Left ventricle myocardium inferior (tissue), 1 donor: ENCODE measurements at regions not wholly inside any gene's neighbourhood (a gene's known extent, or its start where the extent isn't known, plus 50 kb on each side); places are given as distances from the start of the nearest gene placed in this dataset.

Experiments used
- DNase-seq: peaks from one replicate; pipeline ENCODE4 v3.0.0-alpha.2; 2020
- H3K27ac ChIP-seq: fragments of 200-600 bp; replicated peaks from 2 replicates; pipeline ENCODE4 v1.8.0; 2021
- H3K27me3 ChIP-seq: fragments of 200-600 bp; 2 replicates; pipeline ENCODE4 v1.8.0; 2021; ENCODE audit warnings: low read depth
- H3K36me3 ChIP-seq: fragments of 200-600 bp; 2 replicates; pipeline ENCODE4 v1.8.0; 2021
- H3K4me1 ChIP-seq: fragments of 200-600 bp; 2 replicates; pipeline ENCODE4 v1.8.0; 2021
- H3K4me3 ChIP-seq: fragments of 200-600 bp; 2 replicates; pipeline ENCODE4 v1.8.0; 2021; ENCODE audit warnings: mild to moderate bottlenecking, moderate library complexity
- H3K9me3 ChIP-seq: fragments of 200-600 bp; replicated peaks from 2 replicates; pipeline ENCODE4 v1.8.0; 2021
- intact Hi-C: fragments of 100-400 bp; cut with micrococcal nuclease; formaldehyde crosslinking; loops from one replicate; pipeline ENCODE4 v1.11.0; 2022
- TF ChIP-seq, protein P1 (sequence below): fragments of 200-600 bp; IDR thresholded peaks from 2 replicates; pipeline ENCODE4 v1.8.0; 2021; ENCODE audit warnings: antibody characterized with exemption, mild to moderate bottlenecking, borderline replicate concordance
- donor health status: DM: no; HTN: yes; CAD: no; lungs with severe emphysema.

DNA sequence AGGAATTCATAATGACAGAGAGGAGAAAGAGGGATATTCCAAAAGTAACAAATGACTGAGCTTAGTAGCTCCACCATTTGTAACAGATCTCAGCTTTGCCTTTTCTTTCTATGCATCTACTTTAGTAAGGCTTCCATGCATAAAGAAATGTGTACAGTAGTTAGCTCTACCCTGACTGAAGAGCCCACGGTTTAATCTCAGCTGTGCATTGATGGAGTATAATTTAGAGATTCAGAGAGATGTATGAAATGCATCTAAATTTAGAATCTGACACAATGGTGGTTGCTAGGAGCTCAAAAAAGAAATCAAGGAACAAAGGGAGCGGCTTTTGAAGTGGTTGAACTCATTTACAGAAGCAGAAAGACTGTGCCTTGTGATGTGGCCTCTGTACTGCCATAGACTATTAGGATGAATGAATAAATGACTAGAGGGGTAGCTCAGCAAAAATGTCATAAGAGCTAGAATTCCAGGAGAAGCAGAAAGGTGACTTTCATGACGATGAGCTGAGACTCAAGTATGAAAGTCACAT is 838.6 kb downstream of the RPS29 start:
- no peaks in the 10 kb centered on the region for H3K9me3 ChIP-seq
- H3K27ac ChIP-seq, result peak overlapping the region; percentile 50
- H3K27me3 ChIP-seq, result no peaks in the 10 kb centered on the region
- intact Hi-C loops, result no loop called here
- H3K4me1 ChIP-seq, result peaks cover 23% of the 10 kb centered on the region
- H3K4me3 ChIP-seq, result no peak overlapping the region
- TF ChIP-seq, protein P1, sequence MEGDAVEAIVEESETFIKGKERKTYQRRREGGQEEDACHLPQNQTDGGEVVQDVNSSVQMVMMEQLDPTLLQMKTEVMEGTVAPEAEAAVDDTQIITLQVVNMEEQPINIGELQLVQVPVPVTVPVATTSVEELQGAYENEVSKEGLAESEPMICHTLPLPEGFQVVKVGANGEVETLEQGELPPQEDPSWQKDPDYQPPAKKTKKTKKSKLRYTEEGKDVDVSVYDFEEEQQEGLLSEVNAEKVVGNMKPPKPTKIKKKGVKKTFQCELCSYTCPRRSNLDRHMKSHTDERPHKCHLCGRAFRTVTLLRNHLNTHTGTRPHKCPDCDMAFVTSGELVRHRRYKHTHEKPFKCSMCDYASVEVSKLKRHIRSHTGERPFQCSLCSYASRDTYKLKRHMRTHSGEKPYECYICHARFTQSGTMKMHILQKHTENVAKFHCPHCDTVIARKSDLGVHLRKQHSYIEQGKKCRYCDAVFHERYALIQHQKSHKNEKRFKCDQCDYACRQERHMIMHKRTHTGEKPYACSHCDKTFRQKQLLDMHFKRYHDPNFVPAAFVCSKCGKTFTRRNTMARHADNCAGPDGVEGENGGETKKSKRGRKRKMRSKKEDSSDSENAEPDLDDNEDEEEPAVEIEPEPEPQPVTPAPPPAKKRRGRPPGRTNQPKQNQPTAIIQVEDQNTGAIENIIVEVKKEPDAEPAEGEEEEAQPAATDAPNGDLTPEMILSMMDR, result no peak
- H3K36me3 ChIP-seq, result no peaks in the 10 kb centered on the region
- no peak for DNase-seq

DNA sequence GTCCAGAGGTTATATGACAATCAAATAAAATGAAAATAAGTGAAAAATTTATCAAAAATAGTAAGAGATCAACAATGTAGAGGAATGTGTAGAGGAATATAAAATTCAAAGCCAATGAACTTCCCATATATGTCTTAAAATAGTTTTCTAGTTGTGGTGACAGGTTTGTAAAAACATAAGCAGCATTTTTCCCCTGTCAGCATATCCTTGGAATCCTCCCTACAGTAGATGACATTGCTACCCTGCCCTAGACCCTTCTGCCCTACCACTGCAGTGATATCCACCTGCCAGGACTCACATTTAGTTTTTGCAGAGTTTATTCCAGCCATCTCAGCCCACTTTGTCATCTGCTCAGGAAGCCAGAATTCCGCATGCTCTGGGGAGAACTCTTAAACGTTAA is 842.0 kb downstream of the RPS29 start:
- no peak for DNase-seq
- H3K4me1 ChIP-seq, result peaks cover 16% of the 10 kb centered on the region
- no peaks in the 10 kb centered on the region for H3K9me3 ChIP-seq
- intact Hi-C loops, result no loop called here
- TF ChIP-seq, protein P1, result no peak
- no peaks in the 10 kb centered on the region for H3K36me3 ChIP-seq
- no peak overlapping the region for H3K27ac ChIP-seq
- no peaks in the 10 kb centered on the region for H3K27me3 ChIP-seq
- no peak overlapping the region for H3K4me3 ChIP-seq

DNA sequence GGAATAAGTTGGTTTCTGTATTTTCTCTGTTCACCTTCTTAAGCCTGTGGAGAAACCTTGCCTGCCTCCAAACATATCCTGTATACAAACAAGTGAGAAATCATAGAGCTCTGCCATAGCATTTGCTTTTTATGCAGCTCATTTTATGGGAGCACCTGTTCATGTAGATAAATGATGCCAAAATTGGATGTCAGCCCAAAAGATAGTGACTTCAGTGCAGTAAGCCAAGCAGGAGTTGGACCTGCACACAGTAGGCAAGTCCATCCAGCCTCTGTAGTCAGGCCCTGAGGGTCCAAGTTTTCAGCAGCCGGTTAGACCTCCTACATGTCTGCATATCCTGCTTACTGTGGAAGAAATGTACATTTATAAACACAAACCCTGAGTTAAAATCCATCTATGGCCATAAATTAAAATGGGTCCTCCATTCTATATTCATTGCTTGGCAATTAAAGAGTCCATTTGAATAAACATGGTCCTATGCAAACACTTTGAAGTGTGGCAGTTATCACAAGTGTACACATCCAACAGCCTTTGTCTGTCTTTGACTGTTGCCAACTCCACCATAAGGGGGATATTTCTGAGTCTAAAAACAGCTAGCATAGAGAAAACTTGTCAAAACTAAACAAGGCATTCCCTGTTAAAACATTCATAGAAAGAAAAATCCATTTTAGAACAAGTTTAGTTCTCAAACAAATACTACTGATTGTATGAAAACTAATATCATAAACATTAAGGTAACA is 847.8 kb downstream of the RPS29 start:
- no peak overlapping the region for H3K4me3 ChIP-seq
- H3K27me3 ChIP-seq, result no peaks in the 10 kb centered on the region
- H3K9me3 ChIP-seq, result peaks cover 19% of the 10 kb centered on the region
- TF ChIP-seq, protein P1, result no peak
- intact Hi-C loops, result no loop called here
- H3K27ac ChIP-seq, result no peak overlapping the region
- no peak for DNase-seq
- no peaks in the 10 kb centered on the region for H3K4me1 ChIP-seq
- H3K36me3 ChIP-seq, result no peaks in the 10 kb centered on the region

DNA sequence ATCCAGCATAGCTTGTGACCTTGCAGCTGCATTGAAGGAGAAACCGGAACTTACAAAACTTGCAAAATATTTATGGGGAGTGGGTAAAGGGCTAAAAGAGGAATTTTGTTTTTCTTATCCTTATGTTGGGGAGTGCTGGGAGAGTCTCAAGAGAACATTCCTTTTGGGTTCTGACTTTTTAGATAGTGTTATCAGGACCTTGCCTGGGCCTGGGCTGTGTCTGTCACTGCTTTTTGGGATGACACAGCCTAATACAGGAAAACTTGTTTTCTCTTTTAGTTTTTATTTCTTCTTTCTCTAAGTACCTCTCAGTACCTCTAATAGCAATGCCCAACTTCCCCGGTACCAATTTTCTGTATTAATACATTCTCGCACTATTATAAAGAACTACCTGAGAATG is 850.6 kb downstream of the RPS29 start:
- H3K27me3 ChIP-seq, result no peaks in the 10 kb centered on the region
- no peak overlapping the region for H3K4me3 ChIP-seq
- TF ChIP-seq, protein P1, result no peak
- DNase-seq, result no peak
- no peaks in the 10 kb centered on the region for H3K36me3 ChIP-seq
- intact Hi-C loops, result no loop called here
- peaks cover 19% of the 10 kb centered on the region for H3K9me3 ChIP-seq
- no peak overlapping the region for H3K27ac ChIP-seq
- no peaks in the 10 kb centered on the region for H3K4me1 ChIP-seq

DNA sequence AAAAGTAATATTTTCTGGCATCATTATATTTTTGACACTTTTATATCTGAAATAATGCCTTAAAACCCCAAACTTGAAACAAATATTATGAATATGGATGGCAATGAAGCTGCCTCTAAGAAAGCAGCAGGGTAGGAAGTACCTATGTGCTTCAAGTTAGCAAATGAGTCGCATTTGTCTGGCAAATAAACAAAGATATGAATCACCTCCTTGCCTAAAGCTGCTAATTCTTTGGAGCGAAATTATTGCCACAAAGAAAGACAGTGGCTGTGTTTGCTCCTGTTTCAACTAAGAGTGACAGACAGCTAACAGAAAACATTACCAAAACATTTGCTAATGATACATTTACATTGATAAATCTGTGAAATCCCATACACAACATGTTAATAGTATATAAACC is 854.9 kb downstream of the RPS29 start:
- peaks cover 19% of the 10 kb centered on the region for H3K9me3 ChIP-seq
- no peaks in the 10 kb centered on the region for H3K36me3 ChIP-seq
- no peak for DNase-seq
- TF ChIP-seq, protein P1, result no peak
- intact Hi-C loops, result no loop called here
- H3K4me3 ChIP-seq, result no peak overlapping the region
- no peaks in the 10 kb centered on the region for H3K4me1 ChIP-seq
- H3K27me3 ChIP-seq, result no peaks in the 10 kb centered on the region
- H3K27ac ChIP-seq, result no peak overlapping the region
